AG09309 (cell line): ENCODE measurements at regions not wholly inside any gene's neighbourhood (a gene's known extent, or its start where the extent isn't known, plus 50 kb on each side); places are given as distances from the start of the nearest gene placed in this dataset.
A peak's percentile ranks its signal among the peaks of the same experiment; 100 is the strongest.

ENCODE experiments used
- DNase-seq: peaks from one replicate; pipeline ENCODE4 v3.0.0-alpha.2; 2010; ENCODE audit warnings: low read depth
- H3K4me3 ChIP-seq: 2 replicates; pipeline ENCODE4 v1.5.1; 2011; ENCODE audit warnings: mild to moderate bottlenecking, low read depth, low read length, moderate library complexity; ENCODE audit not compliant: control insufficient read depth
- CTCF ChIP-seq: IDR thresholded peaks from 2 replicates; pipeline ENCODE4 v1.5.1; 2011; ENCODE audit warnings: mild to moderate bottlenecking, low read depth, low read length, inconsistent platforms; ENCODE audit not compliant: insufficient read depth, control insufficient read depth; ENCODE audit errors: missing control alignments

GRCh38 chr6:74750826-74751225, 455.0 kb downstream of the COL12A1 start:
- TF ChIP-seq CTCF = no peak
- no peak overlapping the region for H3K4me3 ChIP-seq
- DNase-seq = no peak

- no peak overlapping the region for H3K4me3 ChIP-seq
- TF ChIP-seq CTCF = no peak
- DNase-seq = peak; percentile 57
Measured at GRCh38 chr6:74749211-74750147, 456.4 kb downstream of the COL12A1 start.

GRCh38 chr6:74745670-74746069, 460.2 kb downstream of the COL12A1 start:
- DNase-seq = no peak
- TF ChIP-seq CTCF = peak; percentile 5
- no peak overlapping the region for H3K4me3 ChIP-seq

- no peak for DNase-seq
- no peak for TF ChIP-seq CTCF
- H3K4me3 ChIP-seq = no peak overlapping the region
Measured at GRCh38 chr6:74742793-74743508, 462.9 kb downstream of the COL12A1 start.

- TF ChIP-seq CTCF = no peak
- no peak overlapping the region for H3K4me3 ChIP-seq
- DNase-seq = no peak
Measured at GRCh38 chr6:74741646-74742045, 464.2 kb downstream of the COL12A1 start.

GRCh38 chr6:74735304-74735703, 470.5 kb downstream of the COL12A1 start:
- no peak for TF ChIP-seq CTCF
- peak; percentile 95 for DNase-seq
- no peak overlapping the region for H3K4me3 ChIP-seq
